Trophoblast cell (in vitro differentiated cells and primary cell): ENCODE measurements at regions not wholly inside any gene's neighbourhood (a gene's known extent, or its start where the extent isn't known, plus 50 kb on each side); places are given as distances from the start of the nearest gene placed in this dataset.
A peak's percentile ranks its signal among the peaks of the same experiment; 100 is the strongest.

Experiments
- DNase-seq, 2 donors: peaks; one replicate each; pipeline ENCODE4 v3.0.0-alpha.2; 2016
- H2AFZ ChIP-seq: 2 replicates; pipeline ENCODE4 v1.6.1; 2013; ENCODE audit warnings: low read length, moderate library complexity, mild to moderate bottlenecking; ENCODE audit not compliant: insufficient read depth, poor library complexity
- H2AK5ac ChIP-seq: 2 replicates; pipeline ENCODE4 v1.6.1; 2013; ENCODE audit warnings: mild to moderate bottlenecking, low read length
- H2BK120ac ChIP-seq: 2 replicates; pipeline ENCODE4 v1.6.1; 2013; ENCODE audit warnings: low read length, mild to moderate bottlenecking, moderate library complexity; ENCODE audit not compliant: insufficient read depth, poor library complexity
- H2BK12ac ChIP-seq: 2 replicates; pipeline ENCODE4 v1.6.1; 2013; ENCODE audit warnings: mild to moderate bottlenecking, low read length, moderate library complexity
- H2BK5ac ChIP-seq: 2 replicates; pipeline ENCODE4 v1.6.1; 2013; ENCODE audit warnings: low read length, low read depth, moderate library complexity, mild to moderate bottlenecking; ENCODE audit not compliant: poor library complexity
- H3K14ac ChIP-seq: 2 replicates; pipeline ENCODE4 v1.6.1; 2013; ENCODE audit warnings: mild to moderate bottlenecking, low read length
- H3K18ac ChIP-seq: 2 replicates; pipeline ENCODE4 v1.6.1; 2013; ENCODE audit warnings: mild to moderate bottlenecking, low read length
- H3K23ac ChIP-seq: 2 replicates; pipeline ENCODE4 v1.6.1; 2013; ENCODE audit warnings: low read length
- H3K27ac ChIP-seq: 2 replicates; pipeline ENCODE4 v1.5.1; 2013; ENCODE audit warnings: low read depth, mild to moderate bottlenecking, inconsistent platforms, low read length, moderate library complexity
- H3K27me3 ChIP-seq: 2 replicates; pipeline ENCODE4 v1.6.1; 2013; ENCODE audit warnings: inconsistent platforms, mild to moderate bottlenecking, low read length, moderate library complexity; ENCODE audit not compliant: insufficient read depth
- H3K36me3 ChIP-seq, 2 experiments: 1 replicate in 1 of 2; 2 replicates in 1 of 2; pipeline ENCODE4 v1.6.1; 2013; ENCODE audit warnings: low read length in 2 of 2, mild to moderate bottlenecking in 2 of 2, moderate library complexity in 1 of 2; ENCODE audit not compliant: insufficient read depth in 2 of 2, control insufficient read depth in 1 of 2
- H3K4ac ChIP-seq: 2 replicates; pipeline ENCODE4 v1.6.1; 2013; ENCODE audit warnings: low read depth, mild to moderate bottlenecking, low read length, moderate library complexity
- H3K4me1 ChIP-seq, 2 experiments: 1 replicate in 1 of 2; 2 replicates in 1 of 2; pipeline ENCODE4 v1.6.1; 2013; ENCODE audit warnings: low read length in 2 of 2, mild to moderate bottlenecking in 2 of 2, moderate library complexity in 1 of 2; ENCODE audit not compliant: insufficient read depth in 2 of 2, control insufficient read depth in 1 of 2
- H3K4me2 ChIP-seq: 2 replicates; pipeline ENCODE4 v1.6.1; 2013; ENCODE audit warnings: inconsistent platforms, mild to moderate bottlenecking, low read length, moderate library complexity
- H3K4me3 ChIP-seq: 2 replicates; pipeline ENCODE4 v1.5.1; 2013; ENCODE audit warnings: mild to moderate bottlenecking, low read depth, low read length, inconsistent platforms
- H3K79me1 ChIP-seq: one replicate; pipeline ENCODE4 v1.6.1; 2013; ENCODE audit warnings: low read length
- H3K79me2 ChIP-seq: 2 replicates; pipeline ENCODE4 v1.6.1; 2013; ENCODE audit warnings: low read length, mild to moderate bottlenecking; ENCODE audit not compliant: control insufficient read depth, insufficient read depth, poor library complexity
- H3K9ac ChIP-seq: 2 replicates; pipeline ENCODE4 v1.6.1; 2013; ENCODE audit warnings: mild to moderate bottlenecking, low read length
- H3K9me3 ChIP-seq: 2 replicates; pipeline ENCODE4 v1.6.1; 2013; ENCODE audit warnings: low read depth, mild to moderate bottlenecking, control low read depth, inconsistent platforms, low read length; ENCODE audit not compliant: insufficient read depth
- H4K12ac ChIP-seq: 2 replicates; pipeline ENCODE4 v1.6.1; 2013; ENCODE audit warnings: low read depth, mild to moderate bottlenecking, low read length, moderate library complexity
- H4K8ac ChIP-seq: 2 replicates; pipeline ENCODE4 v1.6.1; 2013; ENCODE audit warnings: low read depth, mild to moderate bottlenecking, low read length, moderate library complexity
- H4K91ac ChIP-seq: one replicate; pipeline ENCODE4 v1.6.1; 2013; ENCODE audit warnings: low read depth, mild to moderate bottlenecking, low read length, moderate library complexity
- whole genome bisulfite sequencing: extraction: QIAGEN DNeasy Blood & Tissue Kit; methylation state at CpG from one replicate; pipeline ENCODE4 v1.1.7; 2013; ENCODE audit warnings: missing lambda C conversion rate; ENCODE audit not compliant: insufficient read length, insufficient coverage; ENCODE audit errors: extremely low coverage; 5-methylcytosine and 5-hydroxymethylcytosine counted together

DNA sequence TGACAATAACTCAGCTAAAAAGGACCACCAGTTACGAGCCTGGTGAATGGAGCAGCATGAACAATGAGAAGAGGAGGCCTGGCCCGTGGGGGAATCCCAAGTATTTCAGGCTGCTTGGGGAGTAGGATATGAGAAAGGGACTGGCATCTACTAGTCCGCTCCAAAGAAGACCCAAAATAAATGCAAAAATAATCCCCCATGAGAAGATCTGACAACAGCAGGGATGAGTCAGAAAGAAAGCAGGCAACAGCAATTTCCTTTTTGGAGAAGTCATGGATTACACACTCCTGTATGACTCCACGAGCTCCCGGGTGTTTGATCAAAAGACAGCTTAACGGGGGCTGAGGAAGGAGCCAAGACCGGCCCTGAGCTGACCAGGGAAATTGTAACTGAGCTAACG, 111.4 kb downstream of the SOX11 start:
- H3K4me3 ChIP-seq: no peak overlapping the region
- H2BK120ac ChIP-seq: no peak overlapping the region
- H3K27ac ChIP-seq: no peak overlapping the region
- no peak overlapping the region for H3K9ac ChIP-seq
- H2AK5ac ChIP-seq: no peak overlapping the region
- DNase-seq: peak in 1 of 2 donors; percentile 5
- peaks cover 0 to 2% of the 10 kb centered on the region in 2 experiments for H3K36me3 ChIP-seq
- H4K12ac ChIP-seq: no peak overlapping the region
- no peaks in the 10 kb centered on the region for H3K79me2 ChIP-seq
- H3K18ac ChIP-seq: no peak overlapping the region
- no CpG with 5 or more reads among the region's 8 CpGs for WGBS
- H3K9me3 ChIP-seq: peaks cover 3% of the 10 kb centered on the region
- H3K27me3 ChIP-seq: no peaks in the 10 kb centered on the region
- no peak overlapping the region for H2BK12ac ChIP-seq
- H4K91ac ChIP-seq: no peak overlapping the region
- H3K14ac ChIP-seq: no peak overlapping the region
- H2BK5ac ChIP-seq: no peak overlapping the region
- H3K4ac ChIP-seq: no peak overlapping the region
- H3K4me1 ChIP-seq: peaks cover 9% of the 10 kb centered on the region in 2 experiments
- no peak overlapping the region for H4K8ac ChIP-seq
- H3K4me2 ChIP-seq: no peak overlapping the region
- H3K23ac ChIP-seq: no peak overlapping the region
- no peaks in the 10 kb centered on the region for H3K79me1 ChIP-seq
- H2AFZ ChIP-seq: no peak overlapping the region

- Histone ChIP-seq H3K79me1 (no peaks in the 10 kb centered on the region), H3K79me2 (no peaks in the 10 kb centered on the region), H4K12ac (no peak overlapping the region), H3K27me3 (no peaks in the 10 kb centered on the region), H3K9ac (no peak overlapping the region), H3K4me1 (no peaks in the 10 kb centered on the region), H2AFZ (no peak overlapping the region), H4K91ac (no peak overlapping the region), H3K4me3 (no peak overlapping the region), H3K18ac (no peak overlapping the region), H3K36me3 (no peaks in the 10 kb centered on the region), H3K23ac (no peak overlapping the region), H2BK12ac (no peak overlapping the region), H3K27ac (no peak overlapping the region), H3K4ac (no peak overlapping the region), H4K8ac (no peak overlapping the region), H3K4me2 (no peak overlapping the region), H2AK5ac (no peak overlapping the region), H2BK5ac (no peak overlapping the region), H3K14ac (no peak overlapping the region), H3K9me3 (no peaks in the 10 kb centered on the region), H2BK120ac (no peak overlapping the region)
- no CpG with 5 or more reads among the region's 3 CpGs for WGBS
- DNase-seq: no peak
Observed at GRCh38 chr2:5818961-5819600, 126.9 kb downstream of the SOX11 start.

GRCh38 chr2:5824126-5824525, 131.9 kb downstream of the SOX11 start:
- Histone ChIP-seq H2AK5ac (no peak overlapping the region), H3K79me2 (no peaks in the 10 kb centered on the region), H3K27ac (no peak overlapping the region), H3K36me3 (no peaks in the 10 kb centered on the region), H3K14ac (no peak overlapping the region), H4K12ac (no peak overlapping the region), H3K27me3 (no peaks in the 10 kb centered on the region), H3K9ac (no peak overlapping the region), H4K8ac (no peak overlapping the region), H3K79me1 (no peaks in the 10 kb centered on the region), H3K18ac (no peak overlapping the region), H2BK12ac (no peak overlapping the region), H4K91ac (no peak overlapping the region), H3K4me3 (no peak overlapping the region), H3K4me2 (no peak overlapping the region), H3K23ac (no peak overlapping the region), H2BK5ac (no peak overlapping the region), H3K9me3 (no peaks in the 10 kb centered on the region), H2BK120ac (no peak overlapping the region), H3K4ac (no peak overlapping the region), H2AFZ (no peak overlapping the region), H3K4me1 (no peaks in the 10 kb centered on the region)
- DNase-seq: no peak
- no CpG with 5 or more reads among the region's 2 CpGs for WGBS

GRCh38 chr2:5825686-5826085, 133.5 kb downstream of the SOX11 start:
- Histone ChIP-seq H3K4me2 (no peak overlapping the region), H3K27me3 (no peaks in the 10 kb centered on the region), H3K79me2 (no peaks in the 10 kb centered on the region), H2BK120ac (no peak overlapping the region), H2BK12ac (no peak overlapping the region), H3K9ac (no peak overlapping the region), H3K27ac (no peak overlapping the region), H3K9me3 (no peaks in the 10 kb centered on the region), H3K4me3 (no peak overlapping the region), H4K8ac (no peak overlapping the region), H3K4me1 (no peaks in the 10 kb centered on the region), H3K14ac (no peak overlapping the region), H4K91ac (no peak overlapping the region), H3K23ac (no peak overlapping the region), H3K36me3 (no peaks in the 10 kb centered on the region), H4K12ac (no peak overlapping the region), H2AK5ac (no peak overlapping the region), H2AFZ (no peak overlapping the region), H3K18ac (no peak overlapping the region), H3K79me1 (no peaks in the 10 kb centered on the region), H2BK5ac (no peak overlapping the region), H3K4ac (no peak overlapping the region)
- WGBS: no CpG with 5 or more reads among the region's 1 CpG
- no peak for DNase-seq
